Activated naive CD4-positive, alpha-beta T cell treated with anti-CD3 and anti-CD28 coated beads, Interleukin-2, amount 50 U/mL, for 72 hours (primary cell): ENCODE measurements at regions not wholly inside any gene's neighbourhood (a gene's known extent, or its start where the extent isn't known, plus 50 kb on each side); places are given as distances from the start of the nearest gene placed in this dataset.
"Not testable (repeated sequence)": the region's sequence is repeated elsewhere in the genome, so short reads cannot be mapped to it uniquely, and the experiment has no call there.

Source experiments
- ATAC-seq, 2 donors: fragments of 150-1000 bp; cut with Tn5 transposase; 2 replicates each; pipeline ENCODE4 v1.10.0; 2021; ENCODE audit warnings: mild to moderate bottlenecking in 2 of 2, moderate library complexity in 2 of 2
- DNase-seq, 2 donors: peaks; one replicate each; pipeline ENCODE4 v3.0.0; 2021 to 2022; ENCODE audit warnings: low spot score in 2 of 2
- H3K27ac Mint-ChIP-seq, 2 donors: one replicate each; pipeline ENCODE4 v1.8.0; 2022; ENCODE audit warnings: mild to moderate bottlenecking in 2 of 2, mixed read lengths in 2 of 2
- H3K36me3 Mint-ChIP-seq, 2 donors: one replicate each; pipeline ENCODE4 v1.8.0; 2022; ENCODE audit warnings: mixed read lengths in 2 of 2
- H3K9me3 Mint-ChIP-seq, 2 donors: one replicate each; pipeline ENCODE4 v1.8.0; 2022; ENCODE audit warnings: mixed read lengths in 2 of 2

DNA sequence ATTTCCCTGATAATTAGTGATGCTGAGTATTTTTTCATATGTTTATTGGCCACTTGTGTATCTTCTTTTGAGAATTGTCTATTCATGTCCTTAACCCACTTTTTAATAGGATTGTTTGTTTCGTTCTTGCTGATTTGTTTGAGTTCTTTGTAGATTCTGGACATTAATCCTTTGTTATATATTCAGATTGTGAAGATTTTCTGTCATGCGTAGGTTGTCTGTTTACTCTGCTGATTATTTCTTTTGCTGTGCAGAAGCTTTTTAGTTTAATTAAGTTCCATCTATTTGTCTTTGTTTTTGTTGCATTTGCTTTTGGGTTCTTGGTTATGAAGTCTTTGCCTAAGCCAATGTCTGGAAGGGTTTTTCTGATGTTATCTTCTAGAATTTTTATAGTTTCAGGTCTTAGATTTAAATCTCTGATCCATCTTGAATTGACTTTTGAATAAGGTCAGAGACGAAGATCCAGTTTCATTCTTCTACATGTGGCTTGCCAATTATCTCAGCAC, 438.4 kb upstream of the TBL1XR1 start:
- H3K9me3 Mint-ChIP-seq, H3K36me3 Mint-ChIP-seq, H3K27ac Mint-ChIP-seq, ATAC-seq, DNase-seq: not testable (repeated sequence)

DNA sequence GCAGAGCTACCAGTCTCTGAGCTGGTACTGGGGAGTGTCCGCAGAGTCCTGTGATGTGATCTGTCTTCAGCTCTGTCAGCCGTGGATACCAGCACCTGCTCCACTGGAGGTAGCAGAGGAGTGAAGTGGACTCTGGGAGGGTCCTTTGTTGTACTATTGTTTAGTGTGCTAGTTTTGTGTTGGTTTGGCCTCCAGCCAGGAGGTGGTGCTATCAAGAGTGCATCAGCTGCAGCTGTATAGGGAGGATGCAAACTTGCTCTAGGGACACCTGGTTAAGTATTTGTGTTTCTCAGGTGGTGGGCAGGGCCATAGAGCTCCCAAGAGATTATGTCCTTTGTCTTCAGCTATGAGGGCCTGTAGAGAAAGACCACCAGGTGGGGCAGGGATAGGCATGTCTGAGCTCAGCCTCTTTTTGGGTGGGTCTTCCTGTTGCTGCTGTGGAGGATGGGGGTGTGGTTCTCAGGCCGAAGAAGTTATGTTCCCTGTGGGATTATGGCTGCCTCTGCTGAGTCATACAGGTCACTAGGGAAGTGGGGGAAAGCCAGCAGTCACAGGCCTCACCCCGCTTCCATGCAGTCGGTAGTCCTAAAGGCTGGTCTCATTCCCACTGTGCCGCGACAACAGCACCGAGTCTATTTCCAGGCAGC, 443.2 kb upstream of the TBL1XR1 start:
- H3K9me3 Mint-ChIP-seq = peaks cover 5% of the 10 kb centered on the region in 2 donors
- no peak for ATAC-seq
- no peak for DNase-seq
- H3K36me3 Mint-ChIP-seq = peaks cover 0 to 6% of the 10 kb centered on the region in 2 donors
- H3K27ac Mint-ChIP-seq = no peak overlapping the region

DNA sequence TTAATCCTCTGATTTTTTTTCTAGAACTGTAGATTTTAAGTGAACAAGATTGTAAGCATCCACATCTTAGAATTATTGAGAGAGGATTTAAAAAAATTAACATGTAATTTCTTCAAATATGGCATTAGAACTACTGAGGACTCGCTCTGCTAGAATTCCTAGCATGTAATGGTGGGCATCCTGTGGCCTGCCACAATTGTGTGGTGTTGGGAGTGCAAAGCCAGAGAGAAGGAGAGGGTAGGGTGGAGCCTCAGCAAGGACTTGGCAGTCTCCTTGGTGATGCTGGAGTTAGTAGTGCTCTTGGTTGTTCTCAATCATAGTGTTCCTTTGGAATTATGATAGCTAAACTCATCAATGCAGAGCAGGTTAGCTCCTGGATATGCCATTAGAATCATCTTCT, 443.9 kb upstream of the TBL1XR1 start:
- no peak overlapping the region for H3K27ac Mint-ChIP-seq
- ATAC-seq (no peak), DNase-seq (no peak)
- peaks cover 3 to 6% of the 10 kb centered on the region in 2 donors for H3K9me3 Mint-ChIP-seq
- H3K36me3 Mint-ChIP-seq = peaks cover 0 to 5% of the 10 kb centered on the region in 2 donors

DNA sequence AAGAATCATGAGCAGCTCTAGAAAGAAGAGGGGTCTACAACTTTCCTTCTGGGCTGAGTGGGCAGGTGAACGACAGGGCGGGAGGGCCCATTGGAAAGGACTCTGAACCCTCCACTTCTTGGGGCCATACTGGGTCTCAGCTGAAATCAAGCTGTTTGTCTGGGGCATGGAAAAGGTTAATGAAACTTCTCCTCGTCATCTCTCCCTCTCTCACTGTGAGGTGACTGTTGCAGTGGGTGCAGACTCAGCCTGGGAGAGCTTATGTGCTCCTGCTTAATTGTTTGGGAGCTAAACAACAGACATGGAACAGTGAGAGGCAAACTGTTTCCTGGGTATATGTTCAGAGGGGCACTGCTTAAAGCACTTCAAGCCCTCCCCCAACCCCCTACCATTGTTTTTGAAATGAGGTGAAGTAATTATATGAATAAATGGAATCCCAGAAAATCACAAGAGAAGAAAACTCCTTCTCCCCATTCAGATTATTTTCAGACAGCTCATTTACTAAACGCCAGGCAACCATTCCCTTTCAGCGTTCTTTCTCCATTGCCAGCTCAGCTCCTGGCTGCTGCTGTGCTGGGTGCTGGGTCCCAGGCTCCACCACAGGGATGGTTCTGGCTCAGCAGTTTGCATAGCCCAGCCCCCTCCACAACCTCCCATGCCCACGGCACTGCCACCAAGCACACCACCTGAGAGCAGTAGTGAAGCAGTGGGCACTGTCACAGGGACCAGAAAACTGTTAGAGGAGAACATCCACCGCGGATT, 444.9 kb upstream of the TBL1XR1 start:
- Mint-ChIP-seq H3K27ac (no peak overlapping the region), H3K9me3 (peaks cover 8% of the 10 kb centered on the region in 2 donors), H3K36me3 (peaks cover 0 to 5% of the 10 kb centered on the region in 2 donors)
- ATAC-seq = peak in 1 of 2 donors; percentile 33
- DNase-seq = no peak

DNA sequence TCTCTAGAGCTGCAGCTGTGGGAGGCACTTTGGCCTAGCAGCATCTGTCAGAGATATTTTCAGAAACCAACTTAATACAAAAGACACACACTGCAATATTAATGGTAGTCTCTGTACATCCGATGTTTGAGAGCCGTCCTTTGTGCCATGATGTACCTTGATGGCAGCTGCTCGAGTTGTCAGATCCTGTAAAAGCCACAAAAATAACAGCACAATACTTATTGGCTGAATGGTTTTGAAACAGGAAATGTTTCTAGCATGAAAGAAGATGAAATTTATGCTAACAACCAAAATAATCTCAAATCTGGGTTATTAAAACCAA, 445.5 kb upstream of the TBL1XR1 start:
- peaks cover 8% of the 10 kb centered on the region in 2 donors for H3K9me3 Mint-ChIP-seq
- no peak overlapping the region for H3K27ac Mint-ChIP-seq
- H3K36me3 Mint-ChIP-seq = peaks cover 0 to 5% of the 10 kb centered on the region in 2 donors
- ATAC-seq = no peak
- DNase-seq = no peak

DNA sequence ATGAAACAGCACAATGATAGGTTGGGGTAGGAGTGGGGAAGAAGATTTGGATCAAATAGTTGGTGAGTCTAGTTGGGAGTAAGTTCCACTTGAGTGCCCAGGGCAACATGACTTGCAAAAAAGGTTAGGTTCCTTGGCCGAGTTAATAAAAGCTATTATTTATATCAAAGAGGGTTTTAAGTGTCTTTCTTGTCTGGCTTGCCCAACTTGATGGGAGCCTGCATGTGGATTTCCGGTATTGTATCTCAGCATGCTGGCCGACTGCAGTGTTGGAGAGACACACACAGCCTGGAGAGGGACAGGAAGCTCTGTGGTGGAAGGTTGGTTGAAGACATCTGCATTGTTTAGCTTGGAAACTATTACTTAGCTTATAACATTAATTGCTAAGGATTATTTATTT, 449.5 kb upstream of the TBL1XR1 start:
- no peak for DNase-seq
- ATAC-seq = peak; percentile 60 to 67
- Mint-ChIP-seq H3K9me3 (peaks cover 8% of the 10 kb centered on the region in 2 donors), H3K36me3 (peaks cover 0 to 5% of the 10 kb centered on the region in 2 donors), H3K27ac (no peak overlapping the region)

DNA sequence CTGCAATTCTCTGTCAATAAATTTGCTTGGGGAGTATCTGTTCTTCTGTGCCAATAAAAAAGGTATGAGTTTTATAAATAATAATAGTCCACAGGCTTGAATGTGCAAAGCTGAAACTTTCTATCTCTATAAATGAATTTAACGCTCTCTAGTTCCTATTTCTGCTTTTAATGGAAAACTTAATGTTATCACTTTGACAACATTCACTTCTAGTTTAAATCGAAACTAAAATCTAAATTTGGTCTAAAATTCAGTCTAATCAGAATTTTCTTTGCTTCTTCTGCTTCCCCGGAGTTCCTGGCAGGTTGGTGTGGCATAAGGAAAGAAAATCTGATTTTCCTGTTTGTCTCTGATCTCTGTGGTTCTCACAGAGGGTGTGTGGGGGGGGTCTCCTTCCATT, 450.1 kb upstream of the TBL1XR1 start:
- DNase-seq (no peak), ATAC-seq (no peak)
- peaks cover 0 to 5% of the 10 kb centered on the region in 2 donors for H3K36me3 Mint-ChIP-seq
- H3K27ac Mint-ChIP-seq = peak overlapping the region in 1 of 2 donors; percentile 63
- peaks cover 8% of the 10 kb centered on the region in 2 donors for H3K9me3 Mint-ChIP-seq

DNA sequence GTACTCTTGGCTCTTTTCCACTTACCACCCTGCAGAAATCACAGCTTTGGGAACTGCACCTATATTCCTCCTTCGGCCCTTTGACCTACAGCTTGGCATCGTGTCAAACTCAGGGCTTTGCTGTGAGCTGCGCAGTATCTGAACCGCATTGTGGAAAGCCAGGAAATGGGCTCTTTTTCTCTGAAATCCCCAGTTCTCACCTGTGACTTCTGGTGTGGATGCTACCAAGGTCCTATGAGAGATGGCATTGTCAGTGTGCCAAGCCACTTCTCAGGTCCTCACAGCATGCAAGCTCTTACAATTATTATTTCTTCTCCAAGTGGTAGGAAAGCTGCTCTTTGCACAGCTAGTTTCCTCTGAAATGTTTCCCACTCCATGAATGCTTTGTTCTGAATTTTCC, 450.6 kb upstream of the TBL1XR1 start:
- DNase-seq = no peak
- peak overlapping the region in 1 of 2 donors; percentile 63 for H3K27ac Mint-ChIP-seq
- H3K9me3 Mint-ChIP-seq = peaks cover 8% of the 10 kb centered on the region in 2 donors
- peaks cover 0 to 5% of the 10 kb centered on the region in 2 donors for H3K36me3 Mint-ChIP-seq
- peak in 1 of 2 donors; percentile 45 for ATAC-seq

DNA sequence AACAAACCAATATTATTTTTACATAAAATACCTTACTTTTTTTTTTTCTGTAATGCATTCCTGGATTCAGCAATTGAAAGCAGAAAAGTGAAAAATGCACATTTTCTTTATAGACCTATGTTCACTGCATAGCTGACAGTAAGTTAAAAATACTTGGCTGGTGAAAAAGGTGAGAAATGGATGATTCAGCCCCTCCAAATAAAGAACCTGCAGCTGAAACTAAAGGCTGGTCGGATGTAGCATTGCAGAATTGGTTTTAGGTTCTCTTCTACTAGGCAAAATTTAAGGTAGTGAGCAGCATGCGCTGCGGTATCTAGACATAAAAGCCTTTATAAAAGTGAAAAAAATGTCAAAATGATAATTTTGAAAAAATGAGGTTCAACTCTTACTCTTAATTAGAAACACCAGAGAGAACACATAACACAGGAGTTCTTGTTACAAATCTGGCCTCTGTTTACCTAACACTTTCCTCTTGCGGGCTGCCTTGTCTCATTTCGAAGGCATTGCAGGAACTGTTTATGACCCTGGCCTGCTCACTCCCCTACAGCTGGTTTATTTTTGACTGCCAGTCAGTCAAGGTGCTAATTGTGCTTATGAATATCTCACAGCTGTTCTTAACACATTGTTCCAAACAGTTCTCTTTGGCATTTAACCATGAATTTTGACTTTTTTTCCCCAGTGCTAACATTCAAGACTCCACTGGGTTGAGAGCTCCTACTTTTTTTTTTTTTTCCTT, 455.4 kb upstream of the TBL1XR1 start:
- no peak for DNase-seq
- H3K9me3 Mint-ChIP-seq = peaks cover 0 to 8% of the 10 kb centered on the region in 2 donors
- ATAC-seq = no peak
- H3K36me3 Mint-ChIP-seq = no peaks in the 10 kb centered on the region
- H3K27ac Mint-ChIP-seq = no peak overlapping the region

DNA sequence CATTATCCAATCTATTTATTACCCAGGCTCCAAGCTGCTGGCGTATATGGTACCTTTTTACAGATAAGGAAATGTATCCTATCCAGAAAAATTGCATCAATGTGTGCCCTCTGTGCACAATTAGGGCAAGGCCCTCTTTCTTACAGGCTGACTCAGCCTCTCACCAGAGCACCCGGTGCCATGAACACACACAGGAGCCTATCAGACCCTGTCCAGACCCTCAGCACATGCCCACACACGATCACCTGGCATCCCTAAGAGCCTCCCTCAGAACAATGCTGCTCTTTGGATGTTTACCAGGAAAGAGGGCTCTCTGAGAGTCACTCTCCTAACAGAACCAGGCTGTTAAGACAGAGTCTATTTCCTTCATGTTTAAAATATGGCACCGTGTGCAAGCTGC, 460.0 kb upstream of the TBL1XR1 start:
- DNase-seq = no peak
- Mint-ChIP-seq H3K36me3 (no peaks in the 10 kb centered on the region), H3K9me3 (peaks cover 0 to 8% of the 10 kb centered on the region in 2 donors), H3K27ac (no peak overlapping the region)
- ATAC-seq = no peak

DNA sequence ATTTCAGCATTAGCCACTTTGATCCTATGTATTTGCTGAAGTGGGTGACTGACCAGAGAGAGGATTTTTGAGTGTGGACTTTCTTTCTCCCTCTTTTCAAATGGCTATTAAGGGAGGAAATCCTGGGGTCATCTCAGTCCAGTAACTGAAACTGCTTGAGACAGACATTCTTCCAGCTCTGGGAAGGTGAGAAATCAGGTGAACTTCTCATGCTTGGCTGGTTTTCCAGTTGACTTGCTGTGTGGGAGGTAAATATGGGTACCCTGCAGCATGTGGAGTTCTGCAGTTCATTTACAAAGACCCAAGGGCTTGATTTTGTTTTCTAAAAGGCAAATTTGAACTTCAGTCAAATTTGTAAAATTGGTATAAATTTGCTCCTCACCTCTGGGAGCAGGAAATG, 461.1 kb upstream of the TBL1XR1 start:
- Mint-ChIP-seq H3K9me3 (peaks cover 0 to 8% of the 10 kb centered on the region in 2 donors), H3K27ac (no peak overlapping the region), H3K36me3 (no peaks in the 10 kb centered on the region)
- ATAC-seq (no peak), DNase-seq (no peak)

DNA sequence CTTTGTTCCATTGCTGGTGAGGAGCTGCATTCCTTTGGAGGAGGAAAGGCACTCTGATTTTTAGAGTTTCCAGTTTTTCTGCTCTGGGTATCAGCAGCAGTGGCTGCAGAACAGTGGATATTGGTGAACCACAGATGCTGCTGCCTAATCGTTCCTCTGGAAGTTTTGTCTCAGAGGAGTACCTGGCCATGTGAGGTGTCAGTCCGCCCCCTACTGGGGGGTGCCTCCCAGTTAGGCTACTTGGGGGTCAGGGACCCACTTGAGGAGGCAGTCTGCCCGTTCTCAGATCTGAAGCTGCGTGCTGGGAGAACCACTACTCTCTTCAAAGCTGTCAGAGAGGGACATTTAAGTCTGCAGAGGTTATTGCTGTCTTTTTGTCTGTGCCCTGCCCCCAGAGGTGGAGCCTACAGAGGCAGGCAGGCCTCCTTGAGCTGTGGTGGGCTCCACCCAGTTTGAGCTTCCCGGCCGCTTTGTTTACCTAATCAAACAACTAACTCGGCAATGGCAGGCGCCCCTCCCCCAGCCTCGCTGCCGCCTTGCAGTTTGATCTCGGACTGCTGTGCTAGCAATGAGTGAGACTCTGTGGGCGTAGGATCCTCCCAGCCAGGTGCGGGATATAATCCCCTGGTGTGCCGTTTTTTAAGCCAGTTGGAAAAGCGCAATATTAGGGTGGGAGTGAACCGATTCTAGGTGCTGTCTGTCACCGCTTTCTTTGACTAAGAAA, 467.3 kb upstream of the TBL1XR1 start:
- H3K27ac Mint-ChIP-seq, ATAC-seq, DNase-seq, H3K36me3 Mint-ChIP-seq: not testable (repeated sequence)
- peaks cover 6 to 10% of the 10 kb centered on the region in 2 donors for H3K9me3 Mint-ChIP-seq

DNA sequence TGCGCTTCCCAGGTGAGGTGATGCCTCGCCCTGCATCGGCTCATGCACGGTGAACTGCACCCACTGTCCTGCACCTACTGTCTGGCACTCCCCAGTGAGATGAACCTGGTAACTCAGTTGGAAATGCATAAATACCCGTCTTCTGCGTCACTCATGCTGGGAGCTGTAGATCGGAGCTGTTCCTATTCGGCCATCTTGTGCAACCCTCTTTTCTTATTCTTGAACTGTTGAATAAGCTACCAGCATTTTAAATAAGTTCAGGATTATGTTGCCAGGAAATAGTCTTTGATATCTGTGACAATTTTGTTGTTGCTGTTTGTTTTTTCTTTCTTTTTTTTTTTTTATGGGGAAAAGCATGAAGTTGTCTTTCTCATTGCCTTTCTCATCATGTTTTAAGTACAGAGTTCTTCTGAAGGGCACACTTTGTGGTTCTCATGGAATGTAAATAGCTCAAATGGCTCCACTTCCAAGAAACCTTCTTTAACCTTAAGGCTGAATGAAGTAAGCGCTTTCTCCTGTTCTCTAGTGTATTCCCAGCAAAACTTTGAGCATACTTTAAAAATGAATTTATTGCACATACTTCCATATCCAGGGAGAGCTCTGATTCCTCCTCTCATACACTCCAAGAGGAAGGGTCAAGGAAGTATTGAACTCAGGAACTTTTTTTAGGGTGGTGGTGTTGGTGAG, 468.0 kb upstream of the TBL1XR1 start:
- Mint-ChIP-seq H3K27ac (peak overlapping the region in 1 of 2 donors; percentile 37), H3K9me3 (peaks cover 6 to 17% of the 10 kb centered on the region in 2 donors), H3K36me3 (peaks cover 5 to 12% of the 10 kb centered on the region in 2 donors)
- ATAC-seq = no peak
- DNase-seq = no peak

DNA sequence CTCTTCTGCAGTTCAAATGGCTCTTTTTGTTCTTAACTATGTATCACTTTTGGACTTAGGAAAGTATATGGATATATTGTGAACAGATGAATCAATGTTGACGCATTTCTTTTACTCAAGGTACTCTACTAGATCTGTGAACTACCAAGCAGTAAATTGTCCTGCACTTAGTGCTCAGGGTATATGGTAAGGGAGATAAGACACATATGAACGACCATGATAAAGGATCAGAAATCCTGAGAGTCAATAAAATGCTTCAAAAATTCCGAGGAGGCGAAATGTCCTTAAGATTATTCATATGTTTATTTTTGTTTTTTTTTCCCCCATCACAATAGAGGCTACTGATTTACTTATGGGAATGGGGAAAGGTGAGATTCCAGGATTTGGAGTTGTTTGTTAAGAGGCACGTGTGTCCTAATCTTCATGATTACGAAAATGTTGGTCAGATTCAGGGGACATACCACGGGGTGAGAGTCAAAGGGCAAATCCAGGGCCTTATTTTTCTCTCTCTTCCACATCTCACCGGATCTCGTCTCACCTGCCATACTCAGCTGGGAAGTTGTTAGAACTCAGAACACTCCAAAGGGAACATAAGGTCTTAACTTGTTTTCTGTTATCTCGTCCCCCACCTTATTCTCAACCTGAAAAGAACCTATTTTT, 475.1 kb upstream of the TBL1XR1 start:
- Mint-ChIP-seq H3K36me3 (peaks cover 0 to 11% of the 10 kb centered on the region in 2 donors), H3K27ac (no peak overlapping the region), H3K9me3 (peaks cover 0 to 16% of the 10 kb centered on the region in 2 donors)
- ATAC-seq = no peak
- DNase-seq = no peak

DNA sequence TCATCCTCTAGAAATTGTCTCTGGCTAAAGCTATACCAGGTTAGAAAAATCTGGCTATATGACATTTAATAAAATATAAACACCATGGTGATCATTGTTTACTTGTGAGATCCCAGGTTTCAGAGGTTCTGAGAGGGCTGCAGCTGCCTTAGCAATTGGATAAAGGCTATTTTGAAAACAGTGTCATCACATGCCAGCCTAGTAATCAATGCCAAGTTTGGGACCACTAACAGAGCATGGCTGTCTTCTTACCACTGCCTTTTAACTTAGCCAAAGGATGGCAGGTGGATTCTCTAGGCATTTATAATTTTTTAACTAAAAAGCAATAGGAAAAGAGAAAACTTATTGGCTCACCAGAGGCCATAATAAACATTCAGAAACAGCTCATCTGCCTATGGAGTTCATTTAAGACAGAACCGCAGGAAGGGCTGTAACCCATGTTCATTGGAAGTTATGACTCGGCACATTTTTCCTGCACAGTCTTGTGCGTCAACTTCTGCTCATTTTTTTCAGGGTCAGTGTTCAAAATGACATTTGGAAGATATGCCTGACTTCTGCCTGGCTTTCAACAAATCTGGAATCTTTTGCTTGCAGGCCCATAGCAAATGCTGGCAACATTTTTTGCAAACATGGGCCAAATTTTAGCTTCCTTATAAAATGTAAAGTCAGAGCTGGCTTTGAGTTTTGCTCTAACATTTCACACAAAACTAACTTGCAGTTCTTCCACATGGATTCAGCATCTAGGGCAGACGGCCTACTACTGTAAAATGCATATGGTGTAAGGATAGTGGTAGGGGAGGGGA, 476.0 kb upstream of the TBL1XR1 start:
- DNase-seq (no peak), ATAC-seq (no peak)
- Mint-ChIP-seq H3K9me3 (peaks cover 0 to 12% of the 10 kb centered on the region in 2 donors), H3K36me3 (peaks cover 0 to 11% of the 10 kb centered on the region in 2 donors), H3K27ac (no peak overlapping the region)
